ENCODE measurements at regions not wholly inside any gene's neighbourhood (a gene's known extent, or its start where the extent isn't known, plus 50 kb on each side); places are given as distances from the start of the nearest gene placed in this dataset.

DNA sequence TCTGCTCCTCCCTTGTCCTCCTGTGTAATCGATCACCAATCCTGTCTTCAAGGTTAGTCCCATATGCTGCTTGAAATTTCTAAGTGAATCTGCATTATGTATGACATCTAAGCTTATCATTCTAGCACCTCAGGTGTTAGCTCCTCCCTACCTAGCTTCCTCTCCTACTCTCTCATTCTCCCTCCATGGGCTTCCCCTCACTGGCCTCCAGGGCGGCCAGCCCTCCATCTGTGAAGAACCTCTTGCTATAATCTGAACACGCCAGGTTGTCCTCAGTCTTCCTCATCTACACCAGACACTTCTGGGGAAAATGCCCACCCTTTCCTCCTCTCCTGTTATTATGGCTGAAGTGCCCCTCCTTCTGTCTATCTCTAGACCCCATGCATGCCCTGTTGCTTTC is 599.3 kb upstream of the KLF4 start:
- H3K27ac ChIP-seq = no peak overlapping the region
- no peak overlapping the region for H3K4me3 ChIP-seq
- 92 to 95% methylated on average over 3 of the region's 3 CpGs for WGBS, 2 donors
- no peak for DNase-seq
- no peak for ATAC-seq (ENCODE audit: low FRiP score in 2 of 2)
- no peaks in the 10 kb centered on the region for H3K4me1 ChIP-seq
- H3K9me3 ChIP-seq = no peaks in the 10 kb centered on the region
- H3K27me3 ChIP-seq = no peaks in the 10 kb centered on the region
- no peaks in the 10 kb centered on the region for H3K36me3 ChIP-seq
- TF ChIP-seq, protein P1, sequence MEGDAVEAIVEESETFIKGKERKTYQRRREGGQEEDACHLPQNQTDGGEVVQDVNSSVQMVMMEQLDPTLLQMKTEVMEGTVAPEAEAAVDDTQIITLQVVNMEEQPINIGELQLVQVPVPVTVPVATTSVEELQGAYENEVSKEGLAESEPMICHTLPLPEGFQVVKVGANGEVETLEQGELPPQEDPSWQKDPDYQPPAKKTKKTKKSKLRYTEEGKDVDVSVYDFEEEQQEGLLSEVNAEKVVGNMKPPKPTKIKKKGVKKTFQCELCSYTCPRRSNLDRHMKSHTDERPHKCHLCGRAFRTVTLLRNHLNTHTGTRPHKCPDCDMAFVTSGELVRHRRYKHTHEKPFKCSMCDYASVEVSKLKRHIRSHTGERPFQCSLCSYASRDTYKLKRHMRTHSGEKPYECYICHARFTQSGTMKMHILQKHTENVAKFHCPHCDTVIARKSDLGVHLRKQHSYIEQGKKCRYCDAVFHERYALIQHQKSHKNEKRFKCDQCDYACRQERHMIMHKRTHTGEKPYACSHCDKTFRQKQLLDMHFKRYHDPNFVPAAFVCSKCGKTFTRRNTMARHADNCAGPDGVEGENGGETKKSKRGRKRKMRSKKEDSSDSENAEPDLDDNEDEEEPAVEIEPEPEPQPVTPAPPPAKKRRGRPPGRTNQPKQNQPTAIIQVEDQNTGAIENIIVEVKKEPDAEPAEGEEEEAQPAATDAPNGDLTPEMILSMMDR (IDR thresholded peaks at IDR 0.05) = no peak
- TF ChIP-seq POLR2A (IDR thresholded peaks at IDR 0.05) = no peak
- no peak for TF ChIP-seq POLR2AphosphoS5 (IDR thresholded peaks at IDR 0.05)
- TF ChIP-seq EP300 (IDR thresholded peaks at IDR 0.05) = no peak

- 76 to 85% methylated on average over 5 of the region's 5 CpGs for WGBS, 2 donors
- Histone ChIP-seq H3K4me1 (no peaks in the 10 kb centered on the region), H3K4me3 (no peak overlapping the region), H3K27me3 (no peaks in the 10 kb centered on the region), H3K9me3 (no peaks in the 10 kb centered on the region), H3K27ac (no peak overlapping the region), H3K36me3 (no peaks in the 10 kb centered on the region)
- ATAC-seq (ENCODE audit: low FRiP score in 2 of 2) (no peak), DNase-seq (no peak)
- TF ChIP-seq POLR2A (IDR thresholded peaks at IDR 0.05) (no peak), POLR2AphosphoS5 (IDR thresholded peaks at IDR 0.05) (no peak), EP300 (IDR thresholded peaks at IDR 0.05) (no peak)
- TF ChIP-seq, protein P1 (IDR thresholded peaks at IDR 0.05) = no peak
Observed at GRCh38 chr9:108087781-108088180, 598.2 kb upstream of the KLF4 start.

DNA sequence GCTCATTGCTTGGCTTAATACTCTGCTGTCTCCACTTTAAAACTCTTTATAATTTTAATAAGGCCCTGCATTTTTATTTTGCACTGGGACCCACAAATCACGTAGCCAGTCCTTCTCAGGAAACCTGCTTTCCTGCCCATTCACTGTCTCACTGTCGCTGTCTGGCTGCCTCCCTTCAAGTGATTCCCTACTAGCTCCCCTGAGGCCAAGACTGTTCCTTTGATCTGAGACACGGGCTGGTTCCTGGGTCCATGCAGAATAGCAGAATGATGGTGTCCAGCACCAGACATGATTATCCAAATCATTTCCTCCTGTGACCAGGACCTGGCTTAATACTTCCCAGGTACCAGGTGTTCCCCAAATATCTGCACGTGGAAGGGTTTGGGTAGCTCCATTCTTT is 597.1 kb upstream of the KLF4 start:
- 77 to 80% methylated on average over 4 of the region's 4 CpGs for WGBS, 2 donors
- ATAC-seq (ENCODE audit: low FRiP score in 2 of 2) = no peak
- no peak for DNase-seq
- Histone ChIP-seq H3K4me3 (no peak overlapping the region), H3K27ac (no peak overlapping the region), H3K4me1 (no peaks in the 10 kb centered on the region), H3K36me3 (no peaks in the 10 kb centered on the region), H3K27me3 (no peaks in the 10 kb centered on the region), H3K9me3 (no peaks in the 10 kb centered on the region)
- no peak for TF ChIP-seq POLR2AphosphoS5 (IDR thresholded peaks at IDR 0.05)
- TF ChIP-seq EP300 (IDR thresholded peaks at IDR 0.05) = no peak
- no peak for TF ChIP-seq POLR2A (IDR thresholded peaks at IDR 0.05)
- TF ChIP-seq, protein P1 (IDR thresholded peaks at IDR 0.05) = no peak

- Histone ChIP-seq H3K36me3 (no peaks in the 10 kb centered on the region), H3K4me3 (no peak overlapping the region), H3K9me3 (no peaks in the 10 kb centered on the region), H3K4me1 (no peaks in the 10 kb centered on the region), H3K27me3 (no peaks in the 10 kb centered on the region), H3K27ac (no peak overlapping the region)
- ATAC-seq (ENCODE audit: low FRiP score in 2 of 2) = no peak
- no peak for DNase-seq
- 92 to 95% methylated on average over 6 of the region's 6 CpGs for WGBS, 2 donors
- TF ChIP-seq, protein P1 (IDR thresholded peaks at IDR 0.05) = no peak
- TF ChIP-seq EP300 (IDR thresholded peaks at IDR 0.05) (no peak), POLR2AphosphoS5 (IDR thresholded peaks at IDR 0.05) (no peak), POLR2A (IDR thresholded peaks at IDR 0.05) (no peak)
Observed at GRCh38 chr9:108085294-108085693, 595.7 kb upstream of the KLF4 start.

GRCh38 chr9:108083796-108084352 is 594.3 kb upstream of the KLF4 start:
- ATAC-seq (ENCODE audit: low FRiP score in 2 of 2) = peak in 1 of 2 donors; percentile 48
- Histone ChIP-seq H3K27ac (no peak overlapping the region), H3K9me3 (no peaks in the 10 kb centered on the region), H3K4me3 (no peak overlapping the region), H3K36me3 (no peaks in the 10 kb centered on the region), H3K4me1 (no peaks in the 10 kb centered on the region), H3K27me3 (no peaks in the 10 kb centered on the region)
- peak in 1 of 2 donors; percentile 28 for DNase-seq
- no peak for TF ChIP-seq POLR2A (IDR thresholded peaks at IDR 0.05)
- TF ChIP-seq EP300 (IDR thresholded peaks at IDR 0.05) = no peak
- 76 to 83% methylated on average over 3 of the region's 3 CpGs for WGBS, 2 donors
